Natural killer cell treated with Interleukin-12 subunit alpha and Interleukin-12 subunit beta and Interleukin-15 and Interleukin-18, amount 100 ng/mL, for 72 hours (primary cell): ENCODE measurements at regions not wholly inside any gene's neighbourhood (a gene's known extent, or its start where the extent isn't known, plus 50 kb on each side); places are given as distances from the start of the nearest gene placed in this dataset.
"Not testable (repeated sequence)": the region's sequence is repeated elsewhere in the genome, so short reads cannot be mapped to it uniquely, and the experiment has no call there.

Experiments used
- ATAC-seq, 2 donors: fragments of 150-1000 bp; cut with Tn5 transposase in 1 of 2; sonication (Bioruptor Pico), chemical (Tn5 transposase) in 1 of 2; 2 replicates each; pipeline ENCODE4 v1.10.0; 2021
- DNase-seq: peaks from one replicate; pipeline ENCODE4 v3.0.0; 2022; ENCODE audit warnings: low spot score
- H3K27ac Mint-ChIP-seq, 2 donors: 1 replicate in 1 of 2; 2 replicates in 1 of 2; pipeline ENCODE4 v1.8.0; 2022; ENCODE audit warnings: mixed read lengths in 2 of 2, mild to moderate bottlenecking in 1 of 2, moderate library complexity in 1 of 2
- H3K27me3 Mint-ChIP-seq, 2 donors: 1 replicate in 1 of 2; 2 replicates in 1 of 2; pipeline ENCODE4 v1.8.0; 2022; ENCODE audit warnings: mixed read lengths in 2 of 2
- H3K36me3 Mint-ChIP-seq: one replicate; pipeline ENCODE4 v1.8.0; 2022; ENCODE audit warnings: mixed read lengths
- H3K4me1 Mint-ChIP-seq, 2 donors: 1 replicate in 1 of 2; 2 replicates in 1 of 2; pipeline ENCODE4 v1.8.0; 2022; ENCODE audit warnings: low read depth in 2 of 2, mixed read lengths in 2 of 2, mild to moderate bottlenecking in 1 of 2
- H3K4me3 Mint-ChIP-seq: one replicate; pipeline ENCODE4 v1.8.0; 2022; ENCODE audit warnings: mixed read lengths
- H3K9me3 Mint-ChIP-seq: 2 replicates; pipeline ENCODE4 v1.8.0; 2022; ENCODE audit warnings: mixed read lengths

DNA sequence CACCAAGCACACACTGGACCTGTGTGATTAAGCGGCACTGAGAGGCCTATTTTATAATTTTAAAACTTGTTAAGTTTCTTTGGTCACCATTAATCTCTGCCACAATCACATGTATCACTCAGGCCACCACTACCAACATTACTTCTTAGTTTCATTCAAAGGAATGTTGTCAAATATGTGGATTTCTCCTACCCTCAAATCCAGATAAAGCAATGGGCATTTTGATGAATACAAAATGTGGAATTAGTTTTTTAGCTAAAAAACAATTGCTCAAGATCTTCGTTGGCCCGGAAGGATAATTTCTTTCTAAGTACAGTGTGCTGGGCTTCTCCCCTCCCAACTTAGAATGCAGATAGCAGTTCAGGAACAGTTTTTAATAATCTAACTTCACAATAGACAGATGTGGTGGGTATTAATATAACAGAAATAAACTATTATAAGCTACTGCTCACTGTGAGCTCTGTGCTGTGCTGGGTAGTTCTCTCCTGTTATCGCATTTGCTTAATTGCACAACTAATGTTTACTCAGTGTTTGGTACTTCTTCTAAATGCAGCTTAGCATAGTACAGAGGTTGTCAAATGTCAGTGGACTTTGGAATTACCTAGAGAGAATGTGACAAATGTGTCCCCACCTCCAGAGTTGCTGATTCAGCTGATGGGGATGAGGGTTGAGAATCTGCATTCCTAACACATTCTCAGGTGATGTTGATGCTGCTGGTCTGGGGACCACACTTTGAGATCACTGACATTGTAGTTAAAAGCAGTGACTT, 266.7 kb upstream of the AMIGO2 start:
- H3K36me3 Mint-ChIP-seq = no peaks in the 10 kb centered on the region
- DNase-seq (no peak), ATAC-seq (no peak)
- H3K4me3 Mint-ChIP-seq = no peak overlapping the region
- H3K4me1 Mint-ChIP-seq = peaks cover 10 to 20% of the 10 kb centered on the region in 2 donors
- H3K27ac Mint-ChIP-seq = no peak overlapping the region
- no peaks in the 10 kb centered on the region for H3K27me3 Mint-ChIP-seq
- H3K9me3 Mint-ChIP-seq = no peaks in the 10 kb centered on the region

DNA sequence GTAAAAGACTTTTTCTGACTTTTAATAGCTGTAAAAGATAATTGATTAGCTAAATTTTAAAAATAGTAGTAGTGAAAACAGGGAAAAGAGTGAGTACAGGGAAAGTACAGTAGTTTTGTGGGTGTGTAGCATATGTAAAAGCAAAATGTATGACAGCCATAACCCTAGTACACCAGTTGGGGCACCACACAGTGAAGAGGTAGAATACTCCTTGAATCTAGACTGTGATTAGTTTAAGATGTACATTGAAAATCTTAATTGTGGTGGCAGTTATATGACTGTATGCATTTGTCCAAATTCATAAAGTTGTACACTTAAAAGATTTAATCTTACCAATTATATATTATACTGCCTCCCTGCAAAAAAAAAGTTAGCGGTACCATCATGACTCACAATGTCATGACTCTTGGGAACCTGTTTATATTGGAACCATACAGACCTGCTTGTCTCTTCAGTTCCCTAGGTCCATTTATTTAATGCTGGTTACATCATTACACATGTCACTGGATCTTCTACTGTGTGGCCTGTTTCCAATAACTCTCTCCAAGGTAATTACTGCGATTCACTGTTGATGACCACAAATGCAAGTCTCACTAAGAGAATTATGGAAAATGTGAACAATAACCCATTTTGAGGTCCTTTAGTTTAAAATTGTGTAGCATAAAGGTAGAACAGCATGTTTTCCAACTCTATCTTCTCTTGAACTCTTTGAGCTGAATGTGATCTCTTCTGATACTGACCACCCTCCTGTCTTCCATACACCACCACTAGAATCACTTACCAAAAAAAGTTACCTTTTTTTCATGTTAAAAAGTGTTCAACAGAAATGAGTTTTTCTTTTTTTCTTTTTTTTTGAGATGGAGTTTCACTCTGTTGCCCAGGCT, 264.2 kb upstream of the AMIGO2 start:
- Mint-ChIP-seq H3K9me3 (no peaks in the 10 kb centered on the region), H3K4me3 (no peak overlapping the region), H3K36me3 (no peaks in the 10 kb centered on the region), H3K27me3 (no peaks in the 10 kb centered on the region), H3K27ac (no peak overlapping the region), H3K4me1 (peaks cover 0 to 5% of the 10 kb centered on the region in 2 donors)
- no peak for ATAC-seq
- no peak for DNase-seq

DNA sequence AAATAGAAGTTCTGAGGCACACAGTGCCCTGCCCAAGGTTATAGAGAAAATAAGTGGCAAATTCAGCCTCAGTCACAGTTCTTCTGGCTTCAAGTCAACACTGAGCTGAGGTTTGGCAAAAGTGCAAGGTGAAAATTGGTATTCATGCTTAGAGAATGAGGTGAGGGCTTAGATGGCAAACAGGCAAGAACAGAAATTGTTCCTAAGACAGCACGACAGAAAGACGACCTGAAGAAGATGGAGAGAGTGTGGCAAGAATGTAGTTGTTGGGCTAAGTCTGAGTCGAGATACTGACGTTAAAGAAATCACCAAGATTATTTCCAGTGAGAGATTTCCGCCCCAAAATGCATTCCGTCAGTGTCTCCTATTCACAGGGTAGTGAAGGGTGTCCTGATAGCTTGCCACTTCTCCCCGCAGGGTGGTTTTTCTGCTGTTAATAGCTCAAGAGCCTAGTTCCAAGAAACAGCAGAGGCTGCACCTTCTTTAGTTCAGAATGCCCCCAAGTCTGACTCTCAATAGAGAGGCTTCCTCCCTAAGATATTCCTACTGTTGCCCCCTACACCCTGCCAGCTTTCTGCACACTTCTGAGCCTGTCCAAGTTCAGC, 260.8 kb upstream of the AMIGO2 start:
- H3K9me3 Mint-ChIP-seq = peaks cover 3% of the 10 kb centered on the region
- no peak overlapping the region for H3K27ac Mint-ChIP-seq
- H3K36me3 Mint-ChIP-seq = peaks cover 18% of the 10 kb centered on the region
- DNase-seq = no peak
- no peaks in the 10 kb centered on the region for H3K27me3 Mint-ChIP-seq
- ATAC-seq = no peak
- no peak overlapping the region for H3K4me3 Mint-ChIP-seq
- H3K4me1 Mint-ChIP-seq = peaks cover 5 to 8% of the 10 kb centered on the region in 2 donors

DNA sequence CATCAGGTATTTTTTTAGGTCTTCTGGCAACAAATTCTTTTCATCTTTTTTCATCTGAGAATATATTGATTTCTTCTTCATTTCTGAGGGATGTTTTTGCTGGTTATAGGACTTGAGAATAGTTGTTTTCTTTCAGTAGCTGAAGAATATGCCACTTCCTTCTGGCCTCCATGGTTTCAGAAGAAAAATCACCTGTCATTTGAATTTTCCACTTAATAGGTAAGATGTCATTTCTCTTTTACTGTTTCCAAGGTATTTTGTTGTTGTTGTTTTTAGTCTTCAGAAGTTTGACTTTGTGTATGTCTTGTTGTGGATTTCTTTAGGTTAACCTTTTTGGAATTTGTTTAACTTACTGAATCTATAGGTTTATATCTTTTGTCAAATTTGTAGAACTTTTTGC, 257.8 kb upstream of the AMIGO2 start:
- ATAC-seq (no peak), DNase-seq (no peak)
- Mint-ChIP-seq H3K4me1 (peaks cover 13 to 16% of the 10 kb centered on the region in 2 donors), H3K4me3 (no peak overlapping the region), H3K27ac (peak overlapping the region in 1 of 2 donors; percentile 84), H3K27me3 (no peaks in the 10 kb centered on the region), H3K36me3 (peaks cover 18% of the 10 kb centered on the region), H3K9me3 (peaks cover 3% of the 10 kb centered on the region)

DNA sequence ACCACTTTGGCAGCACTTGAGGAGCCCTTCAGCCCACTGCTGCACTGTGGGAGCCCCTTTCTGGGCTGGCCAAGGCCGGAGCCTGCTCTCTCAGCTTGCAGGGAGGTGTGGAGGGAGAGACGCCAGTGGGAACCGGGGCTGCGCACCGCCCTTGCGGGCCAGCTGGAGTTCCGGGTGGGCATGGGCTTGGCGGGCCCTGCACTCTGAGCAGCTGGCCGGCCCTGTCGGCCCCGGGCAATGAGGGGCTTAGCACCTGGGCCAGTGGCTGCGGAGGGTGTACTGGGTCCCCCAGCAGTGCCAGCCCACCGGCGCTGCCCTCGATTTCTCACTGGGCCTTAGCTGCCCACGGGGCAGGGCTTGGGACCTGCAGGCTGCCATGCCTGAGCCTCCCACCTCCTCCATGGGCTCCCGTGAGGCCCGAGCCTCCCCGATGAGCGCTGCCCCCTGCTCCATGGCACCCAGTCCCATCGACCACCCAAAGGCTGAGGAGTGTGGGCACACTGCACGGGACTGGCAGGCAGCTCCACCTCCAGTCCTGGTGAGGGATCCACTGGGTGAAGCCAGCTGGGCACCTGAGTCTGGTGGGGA, 253.6 kb upstream of the AMIGO2 start:
- not testable (repeated sequence) for H3K9me3 Mint-ChIP-seq, ATAC-seq, H3K4me3 Mint-ChIP-seq, H3K27me3 Mint-ChIP-seq, H3K27ac Mint-ChIP-seq, DNase-seq
- peaks cover 22 to 26% of the 10 kb centered on the region in 2 donors for H3K4me1 Mint-ChIP-seq
- H3K36me3 Mint-ChIP-seq = peaks cover 15% of the 10 kb centered on the region

DNA sequence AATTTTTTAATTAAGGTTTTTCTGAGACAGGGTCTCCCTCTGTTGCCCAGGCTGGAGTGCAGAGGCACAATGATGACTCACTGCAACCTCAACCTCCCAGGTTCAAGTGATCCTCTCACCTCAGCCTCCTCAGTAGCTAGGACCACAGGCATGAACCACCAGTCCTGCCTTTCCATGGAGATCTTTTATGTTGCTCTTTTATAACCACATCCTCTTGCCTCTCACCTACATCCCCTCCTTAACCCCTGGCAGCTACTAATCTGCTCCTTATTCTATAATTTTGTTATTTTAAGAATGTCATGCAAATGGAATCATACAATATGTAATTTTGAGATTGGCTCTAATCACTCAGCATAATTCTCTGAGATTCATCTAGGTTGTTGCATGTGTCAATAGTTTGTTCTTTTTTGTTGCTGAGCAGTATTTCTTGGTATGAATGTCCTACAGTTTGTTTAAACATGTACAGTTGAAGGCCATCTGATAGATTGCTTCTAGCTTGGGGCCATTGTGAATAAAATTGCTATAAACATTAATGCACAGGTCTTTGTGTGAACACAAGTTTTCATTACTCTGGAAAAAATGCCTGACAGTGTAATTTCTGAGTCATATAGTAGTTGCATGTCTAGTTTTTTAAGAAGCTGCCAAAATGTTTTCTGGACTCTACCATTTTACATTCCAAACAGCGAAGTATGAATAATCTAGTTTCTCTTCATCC, 249.2 kb upstream of the AMIGO2 start:
- Mint-ChIP-seq H3K4me1 (peaks cover 16 to 20% of the 10 kb centered on the region in 2 donors), H3K9me3 (no peaks in the 10 kb centered on the region), H3K27ac (peak overlapping the region in 1 of 2 donors; percentile 42), H3K36me3 (no peaks in the 10 kb centered on the region), H3K27me3 (no peaks in the 10 kb centered on the region), H3K4me3 (no peak overlapping the region)
- ATAC-seq (no peak), DNase-seq (no peak)

DNA sequence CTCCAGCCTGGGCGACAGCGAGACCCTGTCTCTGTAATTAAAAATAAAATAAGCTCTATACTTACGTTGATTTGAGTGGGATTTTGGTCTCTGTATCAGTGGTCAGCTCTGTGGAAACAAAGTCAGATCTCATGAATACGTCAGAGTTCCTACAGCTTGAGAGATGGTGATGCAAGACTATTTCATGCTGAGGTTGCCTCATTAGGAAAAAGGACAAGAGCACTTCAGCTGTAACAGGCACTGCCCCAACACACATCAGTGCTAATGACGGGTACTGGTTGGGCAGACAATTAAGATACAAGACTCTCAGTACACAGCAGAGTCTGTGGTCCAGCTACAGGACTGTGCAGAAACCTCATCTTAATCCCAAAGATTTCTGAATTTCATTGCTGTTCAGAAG, 246.4 kb upstream of the AMIGO2 start:
- no peak for ATAC-seq

DNA sequence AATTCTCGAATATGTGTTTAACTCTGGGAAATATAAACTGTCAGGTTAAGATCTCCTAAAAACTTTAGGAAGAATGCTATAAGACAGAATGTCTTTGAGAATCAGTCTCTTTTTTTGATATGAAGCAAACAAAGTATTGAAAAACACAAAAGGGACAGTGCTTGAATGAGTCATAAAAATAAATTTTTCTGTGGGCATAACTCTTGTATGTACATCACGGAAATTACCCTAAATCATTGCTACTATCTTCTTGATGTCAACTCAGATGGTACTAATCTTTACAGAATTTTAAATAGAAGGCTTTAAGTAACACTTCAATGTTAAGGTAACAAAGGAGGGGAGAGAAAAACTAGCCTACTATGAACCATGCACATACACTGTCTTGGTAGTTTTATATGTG, 244.0 kb upstream of the AMIGO2 start:
- Mint-ChIP-seq H3K4me1 (peaks cover 15 to 23% of the 10 kb centered on the region in 2 donors), H3K4me3 (no peak overlapping the region), H3K27me3 (no peaks in the 10 kb centered on the region), H3K36me3 (no peaks in the 10 kb centered on the region), H3K9me3 (no peaks in the 10 kb centered on the region), H3K27ac (no peak overlapping the region)
- DNase-seq (no peak), ATAC-seq (no peak)

More for the DNA sequence above, 246.4 kb upstream of the AMIGO2 start:
- H3K4me3 Mint-ChIP-seq = no peak overlapping the region
- no peaks in the 10 kb centered on the region for H3K9me3 Mint-ChIP-seq
- peaks cover 13 to 20% of the 10 kb centered on the region in 2 donors for H3K4me1 Mint-ChIP-seq
- DNase-seq = no peak
- H3K27ac Mint-ChIP-seq = no peak overlapping the region
- H3K36me3 Mint-ChIP-seq = no peaks in the 10 kb centered on the region
- H3K27me3 Mint-ChIP-seq = no peaks in the 10 kb centered on the region

DNA sequence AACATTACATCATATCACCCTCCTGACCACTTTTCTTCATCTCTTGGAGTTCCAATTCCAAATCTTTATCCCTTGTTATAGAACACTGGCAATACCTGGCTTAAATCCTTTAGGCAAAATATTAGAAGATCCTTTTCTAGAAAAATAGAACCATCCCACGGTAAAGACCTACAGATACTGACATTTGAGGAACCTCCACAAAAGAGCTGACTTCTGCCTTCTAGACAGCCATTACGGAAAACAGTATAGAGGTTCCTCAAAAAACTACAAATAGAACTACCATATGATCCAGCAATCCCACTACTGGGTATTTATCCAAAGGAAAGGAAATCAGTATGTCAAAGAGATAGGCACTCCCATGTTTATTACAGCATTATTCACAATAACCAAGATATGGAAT, 241.7 kb upstream of the AMIGO2 start:
- H3K9me3 Mint-ChIP-seq = no peaks in the 10 kb centered on the region
- H3K4me3 Mint-ChIP-seq = no peak overlapping the region
- ATAC-seq (no peak), DNase-seq (no peak)
- H3K36me3 Mint-ChIP-seq = no peaks in the 10 kb centered on the region
- peak overlapping the region in 1 of 2 donors; percentile 6 for H3K27ac Mint-ChIP-seq
- peaks cover 23 to 29% of the 10 kb centered on the region in 2 donors for H3K4me1 Mint-ChIP-seq
- H3K27me3 Mint-ChIP-seq = no peaks in the 10 kb centered on the region

DNA sequence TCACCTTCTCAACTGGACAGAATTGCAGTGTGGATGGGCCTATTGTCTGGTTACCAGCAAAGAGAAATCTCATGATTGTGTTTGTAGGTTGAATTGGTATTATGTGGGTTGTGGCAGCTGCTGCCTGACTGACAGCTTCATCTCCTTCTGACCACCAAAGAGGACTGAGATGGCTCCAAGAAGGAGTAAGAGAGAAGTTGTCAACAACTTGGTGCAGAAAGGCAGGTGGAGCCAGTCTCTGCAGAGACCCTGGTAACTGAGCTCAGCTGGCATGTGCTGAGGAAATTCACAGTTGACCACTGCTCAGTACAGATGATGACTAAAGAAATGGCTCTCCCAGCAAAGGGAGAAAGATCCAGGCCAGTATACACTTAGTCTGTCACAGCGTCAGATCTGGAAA, 240.0 kb upstream of the AMIGO2 start:
- ATAC-seq (no peak), DNase-seq (no peak)
- Mint-ChIP-seq H3K4me3 (no peak overlapping the region), H3K36me3 (no peaks in the 10 kb centered on the region), H3K27me3 (no peaks in the 10 kb centered on the region), H3K4me1 (peaks cover 28 to 39% of the 10 kb centered on the region in 2 donors), H3K9me3 (no peaks in the 10 kb centered on the region), H3K27ac (peak overlapping the region in 1 of 2 donors; percentile 4)

DNA sequence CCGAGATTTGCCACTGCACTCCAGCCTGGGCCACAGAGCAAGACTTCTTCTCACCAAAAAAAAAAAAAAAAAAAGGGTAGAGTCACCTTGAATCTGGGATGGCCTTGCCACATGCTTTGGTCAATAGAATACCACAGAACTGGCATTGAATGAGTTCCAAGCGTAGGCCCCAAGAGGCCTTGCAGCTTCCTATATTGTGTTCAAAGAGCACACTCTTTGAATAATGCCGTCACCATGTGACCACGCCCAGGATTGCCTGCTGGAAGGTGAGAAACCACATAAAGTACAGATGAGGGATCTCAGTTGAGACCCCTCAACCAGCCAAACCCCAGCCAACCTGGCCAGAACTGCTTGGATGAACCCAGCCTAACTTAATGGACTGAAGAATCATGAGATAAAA, 239.2 kb upstream of the AMIGO2 start:
- DNase-seq (no peak), ATAC-seq (no peak)
- Mint-ChIP-seq H3K27me3 (no peaks in the 10 kb centered on the region), H3K4me3 (no peak overlapping the region), H3K27ac (peak overlapping the region; percentile 4 to 72), H3K9me3 (no peaks in the 10 kb centered on the region), H3K36me3 (no peaks in the 10 kb centered on the region), H3K4me1 (peaks cover 32 to 42% of the 10 kb centered on the region in 2 donors)

DNA sequence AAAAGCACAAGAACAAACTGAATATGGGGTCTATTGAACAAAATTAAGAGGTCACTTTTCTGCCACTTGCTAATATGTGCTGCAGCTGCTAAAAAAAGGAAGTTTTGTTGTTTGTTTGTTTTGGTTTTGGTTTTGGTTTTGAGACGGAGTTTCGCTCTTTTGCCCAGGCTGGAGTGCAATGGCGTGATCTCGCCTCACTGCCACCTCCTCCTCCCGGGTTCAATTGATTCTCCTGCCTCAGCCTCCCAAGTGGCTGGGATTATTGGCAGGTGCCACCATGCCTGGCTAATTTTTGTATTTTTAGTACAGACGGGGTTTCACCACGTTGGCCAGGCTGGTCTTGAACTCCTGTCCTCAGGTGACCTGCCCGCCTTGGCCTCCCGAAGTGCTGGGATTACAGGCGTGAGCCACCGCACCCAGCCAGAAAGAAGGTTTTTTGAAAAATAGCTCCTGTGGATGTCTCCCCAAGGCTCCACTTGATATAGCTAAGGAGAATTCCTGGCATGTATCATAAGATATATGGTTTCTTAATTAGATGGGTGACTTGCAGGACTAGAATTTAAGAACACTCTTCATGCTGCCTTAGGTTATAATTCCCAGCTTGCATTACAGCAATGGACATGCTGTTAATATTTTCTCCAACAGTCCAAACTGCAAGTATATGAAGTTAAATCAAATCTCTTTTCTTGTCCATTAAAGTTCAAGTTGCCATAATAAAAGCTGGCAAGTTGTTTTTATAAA, 237.6 kb upstream of the AMIGO2 start:
- H3K9me3 Mint-ChIP-seq = no peaks in the 10 kb centered on the region
- no peaks in the 10 kb centered on the region for H3K27me3 Mint-ChIP-seq
- H3K4me1 Mint-ChIP-seq = peaks cover 44 to 51% of the 10 kb centered on the region in 2 donors
- no peaks in the 10 kb centered on the region for H3K36me3 Mint-ChIP-seq
- peak overlapping the region; percentile 58 to 82 for H3K27ac Mint-ChIP-seq
- peak overlapping the region; percentile 47 for H3K4me3 Mint-ChIP-seq
- DNase-seq = no peak
- peak in 1 of 2 donors; percentile 74 for ATAC-seq
